Sigmoid colon (tissue), 4 donors: ENCODE measurements at regions not wholly inside any gene's neighbourhood (a gene's known extent, or its start where the extent isn't known, plus 50 kb on each side); places are given as distances from the start of the nearest gene placed in this dataset.

Source experiments
- POLR2AphosphoS5 ChIP-seq, 4 donors: sonication (generic); formaldehyde crosslinking; IDR thresholded peaks; one replicate each; pipeline ENCODE4 v1.6.1; 2017; ENCODE audit warnings: antibody characterized with exemption in 4 of 4
- TF ChIP-seq, protein P1 (sequence below), 4 experiments: fragments of 450-650 bp in 3 of 4; fragments of 200-600 bp in 1 of 4; IDR thresholded peaks; one replicate each; pipeline ENCODE4 v1.5.1; 2016 to 2019; ENCODE audit warnings: antibody characterized with exemption in 4 of 4, mild to moderate bottlenecking in 3 of 4, moderate library complexity in 2 of 4

GRCh38 chr6:140140891-140141290, 766.4 kb upstream of the CITED2 start:
- TF ChIP-seq POLR2AphosphoS5 (IDR thresholded peaks at IDR 0.05) = no peak
- TF ChIP-seq, protein P1, sequence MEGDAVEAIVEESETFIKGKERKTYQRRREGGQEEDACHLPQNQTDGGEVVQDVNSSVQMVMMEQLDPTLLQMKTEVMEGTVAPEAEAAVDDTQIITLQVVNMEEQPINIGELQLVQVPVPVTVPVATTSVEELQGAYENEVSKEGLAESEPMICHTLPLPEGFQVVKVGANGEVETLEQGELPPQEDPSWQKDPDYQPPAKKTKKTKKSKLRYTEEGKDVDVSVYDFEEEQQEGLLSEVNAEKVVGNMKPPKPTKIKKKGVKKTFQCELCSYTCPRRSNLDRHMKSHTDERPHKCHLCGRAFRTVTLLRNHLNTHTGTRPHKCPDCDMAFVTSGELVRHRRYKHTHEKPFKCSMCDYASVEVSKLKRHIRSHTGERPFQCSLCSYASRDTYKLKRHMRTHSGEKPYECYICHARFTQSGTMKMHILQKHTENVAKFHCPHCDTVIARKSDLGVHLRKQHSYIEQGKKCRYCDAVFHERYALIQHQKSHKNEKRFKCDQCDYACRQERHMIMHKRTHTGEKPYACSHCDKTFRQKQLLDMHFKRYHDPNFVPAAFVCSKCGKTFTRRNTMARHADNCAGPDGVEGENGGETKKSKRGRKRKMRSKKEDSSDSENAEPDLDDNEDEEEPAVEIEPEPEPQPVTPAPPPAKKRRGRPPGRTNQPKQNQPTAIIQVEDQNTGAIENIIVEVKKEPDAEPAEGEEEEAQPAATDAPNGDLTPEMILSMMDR (IDR thresholded peaks at IDR 0.05) = no peak
